HCT116 (cell line): ENCODE measurements at regions not wholly inside any gene's neighbourhood (a gene's known extent, or its start where the extent isn't known, plus 50 kb on each side); places are given as distances from the start of the nearest gene placed in this dataset.

ENCODE experiments used
- CBX3 ChIP-seq: IDR thresholded peaks from 2 replicates; pipeline ENCODE4 v1.6.1; 2012; ENCODE audit warnings: low read depth
- CTCF ChIP-seq, 3 experiments: fragments of 200-600 bp in 1 of 3; sonication (generic) in 1 of 3; IDR thresholded peaks in 2 of 3; conservative IDR thresholded peaks in 1 of 3; 2 replicates each; pipeline ENCODE4 v1.5.1; 2012 to 2017; ENCODE audit warnings: low read depth in 2 of 3, low read length in 2 of 3, antibody characterized with exemption in 1 of 3, borderline replicate concordance in 1 of 3, control low read depth in 1 of 3, mild to moderate bottlenecking in 1 of 3, mixed read lengths in 1 of 3, mixed run types in 1 of 3, moderate library complexity in 1 of 3; ENCODE audit not compliant: insufficient read depth in 1 of 3
- EGR1 ChIP-seq: IDR thresholded peaks from 2 replicates; pipeline ENCODE4 v1.6.1; 2012; ENCODE audit warnings: low read depth
- EZH2 ChIP-seq: fragments of 200-600 bp; sonication (generic); IDR thresholded peaks from 2 replicates; pipeline ENCODE4 v1.6.1; 2017; ENCODE audit warnings: antibody characterized with exemption, mixed run types
- POLR2A ChIP-seq: IDR thresholded peaks from 2 replicates; pipeline ENCODE4 v1.7.0; 2011; ENCODE audit warnings: borderline replicate concordance; ENCODE audit not compliant: insufficient read depth, insufficient read length; ENCODE audit errors: extremely low read depth
- POLR2AphosphoS5 ChIP-seq: IDR thresholded peaks from 2 replicates; pipeline ENCODE4 v1.6.1; 2011; ENCODE audit warnings: mild to moderate bottlenecking, low read depth, low read length, moderate library complexity

DNA sequence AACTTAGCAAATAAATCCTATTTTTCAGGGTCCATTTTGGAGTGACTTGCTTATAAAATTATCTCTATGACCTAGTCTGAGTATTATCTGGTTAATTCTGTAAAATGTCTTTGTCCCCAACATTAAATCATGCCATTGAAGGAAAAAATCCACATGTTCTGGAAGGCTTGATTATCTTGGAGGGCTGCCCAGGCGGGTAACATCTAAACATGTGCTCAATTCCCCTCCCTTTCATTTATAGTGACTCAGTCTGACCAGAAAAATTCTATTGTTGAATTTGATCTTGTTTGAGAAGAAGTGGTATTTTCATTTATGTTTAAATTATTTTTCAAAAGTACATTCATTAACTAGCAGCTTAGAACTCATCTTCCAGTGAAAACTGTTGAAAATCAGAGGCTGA is 55.4 kb upstream of the SLC10A7 start:
- TF ChIP-seq EZH2 (no peak), CTCF (IDR thresholded peaks at IDR 0.05 in 2 of 3, conservative IDR thresholded peaks at IDR 0.05 in 1 of 3; ENCODE audit: borderline replicate concordance in 1 of 3, insufficient read depth in 1 of 3, low read depth in 2 of 3, low read length in 2 of 3) (no peak), EGR1 (no peak), CBX3 (no peak), POLR2AphosphoS5 (no peak), POLR2A (no peak)
